HPDE6-E6E7 (cell line): ENCODE measurements at regions not wholly inside any gene's neighbourhood (a gene's known extent, or its start where the extent isn't known, plus 50 kb on each side); places are given as distances from the start of the nearest gene placed in this dataset.

ENCODE experiments used
- DNase-seq: peaks from one replicate; pipeline ENCODE4 v3.0.0; 2011; ENCODE audit warnings: missing footprints; ENCODE audit errors: extremely low spot score

- DNase-seq, result no peak
Observed at GRCh38 chr1:37274938-37275631, 199.3 kb upstream of the ZC3H12A start.

- DNase-seq, result no peak
Observed at GRCh38 chr1:37277366-37277765, 197.0 kb upstream of the ZC3H12A start.

GRCh38 chr1:37281354-37281753 is 193.0 kb upstream of the ZC3H12A start:
- no peak for DNase-seq

GRCh38 chr1:37282764-37283163 is 191.6 kb upstream of the ZC3H12A start:
- DNase-seq, result no peak

- DNase-seq, result no peak
Observed at GRCh38 chr1:37284053-37284452, 190.3 kb upstream of the ZC3H12A start.

GRCh38 chr1:37286881-37287280 is 187.5 kb upstream of the ZC3H12A start:
- DNase-seq, result no peak

GRCh38 chr1:37288900-37289299 is 185.5 kb upstream of the ZC3H12A start:
- no peak for DNase-seq

GRCh38 chr1:37290718-37291117 is 183.7 kb upstream of the ZC3H12A start:
- no peak for DNase-seq

- DNase-seq, result no peak
Observed at GRCh38 chr1:37292789-37293188, 181.6 kb upstream of the ZC3H12A start.

- no peak for DNase-seq
Observed at GRCh38 chr1:37294096-37294495, 180.3 kb upstream of the ZC3H12A start.

- no peak for DNase-seq
Observed at GRCh38 chr1:37294529-37294928, 179.9 kb upstream of the ZC3H12A start.

- no peak for DNase-seq
Observed at GRCh38 chr1:37298769-37299168, 175.6 kb upstream of the ZC3H12A start.

- DNase-seq, result no peak
Observed at GRCh38 chr1:37299216-37299615, 175.2 kb upstream of the ZC3H12A start.

- no peak for DNase-seq
Observed at GRCh38 chr1:37303884-37304574, 170.4 kb upstream of the ZC3H12A start.

GRCh38 chr1:37305108-37305507 is 169.3 kb upstream of the ZC3H12A start:
- DNase-seq, result no peak

- no peak for DNase-seq
Observed at GRCh38 chr1:37305841-37306240, 168.5 kb upstream of the ZC3H12A start.

GRCh38 chr1:37306461-37306860 is 167.9 kb upstream of the ZC3H12A start:
- DNase-seq, result no peak

- no peak for DNase-seq
Observed at GRCh38 chr1:37306871-37307270, 167.5 kb upstream of the ZC3H12A start.

GRCh38 chr1:37308031-37308960 is 166.1 kb upstream of the ZC3H12A start:
- no peak for DNase-seq

GRCh38 chr1:37309574-37309973 is 164.8 kb upstream of the ZC3H12A start:
- DNase-seq, result no peak

- no peak for DNase-seq
Observed at GRCh38 chr1:37310064-37310463, 164.3 kb upstream of the ZC3H12A start.

- no peak for DNase-seq
Observed at GRCh38 chr1:37315371-37315846, 159.0 kb upstream of the ZC3H12A start.
